Endothelial cell of umbilical vein (primary cell): ENCODE measurements at regions not wholly inside any gene's neighbourhood (a gene's known extent, or its start where the extent isn't known, plus 50 kb on each side); places are given as distances from the start of the nearest gene placed in this dataset.

Experiments
- BruUV-seq: library from RNA; stranded (reverse); fragments of 400-500 nt; replicated peaks from 2 replicates; lab custom pipeline; 2021; lab: Mats Ljungman, UMichigan
- CTCF ChIA-PET: fragments of 300-600, 350-600 bp; sonication (Branson Sonifier 250); formaldehyde crosslinking; loops from one replicate; lab custom pipeline; 2021; ENCODE audit warnings: antibody characterized with exemption, inconsistent platforms; lab: Charles Lee
- POLR2A ChIA-PET: fragments of 300-600, 350-600 bp; sonication (Branson Sonifier 250); formaldehyde crosslinking; loops from one replicate; lab custom pipeline; 2021; ENCODE audit warnings: antibody characterized with exemption, inconsistent platforms; lab: Charles Lee
- DNase-seq: peaks from one replicate; pipeline ENCODE4 v3.0.0-alpha.2; 2011; ENCODE audit warnings: low read depth, low spot score
- FAIRE-seq: peaks from 2 replicates; lab custom pipeline; 2011; peaks lifted over from hg19 to GRCh38; lab: Jason Lieb, UNC
- H2AFZ ChIP-seq: 2 replicates; pipeline ENCODE4 v1.6.0; 2012; ENCODE audit warnings: low read depth, low read length, control low read depth, inconsistent platforms
- H3K27ac ChIP-seq: 2 replicates; pipeline ENCODE4 v1.5.1; 2011; ENCODE audit warnings: low read depth, mild to moderate bottlenecking, control low read depth, low read length, moderate library complexity; ENCODE audit not compliant: insufficient read depth
- H3K27me3 ChIP-seq, 2 experiments: 2 replicates each; pipeline versions ENCODE4 v1.6.0 to v1.6.1; 2011; ENCODE audit warnings: low read length in 2 of 2, mixed read lengths in 1 of 2; ENCODE audit not compliant: control insufficient read depth in 2 of 2, insufficient read depth in 2 of 2
- H3K36me3 ChIP-seq, 2 experiments: 2 replicates in 1 of 2; 3 replicates in 1 of 2; pipeline ENCODE4 v1.5.1; 2011; ENCODE audit warnings: low read length in 2 of 2, mild to moderate bottlenecking in 1 of 2, moderate library complexity in 1 of 2; ENCODE audit not compliant: control insufficient read depth in 2 of 2, insufficient read depth in 2 of 2; ENCODE audit errors: extremely low read depth in 1 of 2
- H3K4me1 ChIP-seq: 3 replicates; pipeline ENCODE4 v1.5.1; 2011; ENCODE audit warnings: mild to moderate bottlenecking, low read length; ENCODE audit not compliant: control insufficient read depth, insufficient read depth; ENCODE audit errors: extremely low read depth
- H3K4me2 ChIP-seq: 2 replicates; pipeline ENCODE4 v1.6.1; 2011; ENCODE audit warnings: low read length, control low read depth, mixed read lengths; ENCODE audit not compliant: insufficient read depth
- H3K4me3 ChIP-seq, 3 experiments: fragments of 200-600 bp in 1 of 3; sonication (generic), shearing (Covaris generic) in 1 of 3; replicated peaks in 1 of 3; 2 replicates each; pipeline ENCODE4 v1.5.1; 2011 to 2016; ENCODE audit warnings: control low read depth in 3 of 3, low read length in 3 of 3, mild to moderate bottlenecking in 2 of 3, inconsistent platforms in 1 of 3, low read depth in 1 of 3, moderate library complexity in 1 of 3; ENCODE audit not compliant: insufficient read depth in 1 of 3
- H3K79me2 ChIP-seq: 2 replicates; pipeline ENCODE4 v1.6.0; 2012; ENCODE audit warnings: low read length, inconsistent platforms; ENCODE audit not compliant: control insufficient read depth, insufficient read depth
- H3K9ac ChIP-seq: replicated peaks from 2 replicates; pipeline ENCODE3; 2011; ENCODE audit warnings: low read length, control low read depth; ENCODE audit not compliant: insufficient read depth; ENCODE audit errors: extremely low read depth
- H3K9me1 ChIP-seq: replicated peaks from 3 replicates; pipeline ENCODE4 v1.6.0; 2011; ENCODE audit warnings: mild to moderate bottlenecking, low read length; ENCODE audit not compliant: control insufficient read depth, insufficient read depth; ENCODE audit errors: extremely low read depth
- H3K9me3 ChIP-seq: replicated peaks from 2 replicates; pipeline ENCODE4 v1.5.1; 2012; ENCODE audit warnings: low read length, inconsistent platforms; ENCODE audit not compliant: control insufficient read depth, insufficient read depth
- H4K20me1 ChIP-seq: replicated peaks from 2 replicates; pipeline ENCODE3; 2011; ENCODE audit warnings: mild to moderate bottlenecking, low read length; ENCODE audit not compliant: control insufficient read depth, insufficient read depth; ENCODE audit errors: extremely low read depth
- CTCF ChIP-seq, 2 donors: IDR thresholded peaks; 1 replicate in 1 of 2; 2 replicates in 1 of 2; pipeline ENCODE4 v1.5.1; 2011; ENCODE audit warnings: low read length in 2 of 2, mild to moderate bottlenecking in 2 of 2, moderate library complexity in 2 of 2, control low read depth in 1 of 2, inconsistent platforms in 1 of 2, low read depth in 1 of 2; ENCODE audit not compliant: insufficient read depth in 1 of 2; ENCODE audit errors: extremely low read depth in 1 of 2
- EZH2 ChIP-seq: IDR thresholded peaks from 2 replicates; pipeline ENCODE4 v1.6.1; 2012; ENCODE audit warnings: borderline replicate concordance, low read depth, mild to moderate bottlenecking, moderate library complexity, low read length, inconsistent platforms; ENCODE audit not compliant: severe bottlenecking
- FOS ChIP-seq: IDR thresholded peaks from 2 replicates; pipeline ENCODE4 v1.6.1; 2011; ENCODE audit warnings: mild to moderate bottlenecking, low read length, moderate library complexity, borderline replicate concordance; ENCODE audit not compliant: insufficient read depth
- GATA2 ChIP-seq: IDR thresholded peaks from 2 replicates; pipeline ENCODE4 v1.7.0; 2011; ENCODE audit warnings: low read depth, mild to moderate bottlenecking, moderate library complexity, mixed read lengths, low read length; ENCODE audit not compliant: insufficient read length, insufficient read depth
- JUN ChIP-seq: IDR thresholded peaks from 2 replicates; pipeline ENCODE4 v1.6.1; 2011; ENCODE audit warnings: borderline replicate concordance, low read depth; ENCODE audit not compliant: insufficient read length, insufficient read depth
- MAX ChIP-seq: IDR thresholded peaks from 2 replicates; pipeline ENCODE4 v1.6.1; 2011; ENCODE audit not compliant: insufficient read depth, insufficient read length
- MYC ChIP-seq: IDR thresholded peaks from one replicate; pipeline ENCODE4 v1.6.1; 2011; ENCODE audit warnings: mild to moderate bottlenecking, low read depth, low read length
- POLR2A ChIP-seq: IDR thresholded peaks from 2 replicates; pipeline ENCODE4 v1.6.1; 2012; ENCODE audit warnings: low read depth, mild to moderate bottlenecking, control low read depth, low read length
- POLR2AphosphoS5 ChIP-seq: IDR thresholded peaks from 2 replicates; pipeline ENCODE4 v1.6.1; 2012; ENCODE audit warnings: low read depth, mild to moderate bottlenecking, control low read depth, low read length, moderate library complexity; ENCODE audit not compliant: insufficient read depth
- dilution Hi-C: fragments of 300-500 bp; cut with MboI; formaldehyde crosslinking; loops from one replicate; pipeline ENCODE4 v1.15.0; 2019; ENCODE audit warnings: low sequenced_read_pairs; ENCODE audit not compliant: extremely low pct_ligation_motif_present
- intact Hi-C: fragments of 100-400 bp; cut with micrococcal nuclease; formaldehyde crosslinking; loops from one replicate; pipeline ENCODE4 v1.10.0; 2022

GRCh38 chr6:86832686-86833085, 104.6 kb upstream of the HTR1E start:
- H3K9me3 ChIP-seq, result no peaks in the 10 kb centered on the region

More at GRCh38 chr6:86832686-86833085, 104.6 kb upstream of the HTR1E start:
- DNase-seq, result no peak
- POLR2A ChIA-PET, result no interaction called here
- no peaks in the 10 kb centered on the region for H3K36me3 ChIP-seq
- no peak overlapping the region for H3K4me3 ChIP-seq
- dilution Hi-C loops (no loop called here), intact Hi-C loops (no loop called here)
- H2AFZ ChIP-seq, result no peak overlapping the region
- H3K4me1 ChIP-seq, result no peaks in the 10 kb centered on the region
- no peaks in the 10 kb centered on the region for H3K27me3 ChIP-seq
- no peak overlapping the region for H3K9ac ChIP-seq
- no peaks in the 10 kb centered on the region for H4K20me1 ChIP-seq
- H3K9me1 ChIP-seq, result no peaks in the 10 kb centered on the region
- no TSS peak for BruUV-seq
- H3K4me2 ChIP-seq, result no peak overlapping the region
- CTCF ChIA-PET, result no interaction called here
- TF ChIP-seq CTCF (IDR thresholded peaks at IDR 0.05; ENCODE audit: extremely low read depth in 1 of 2, insufficient read depth in 1 of 2, low read depth in 1 of 2, low read length in 2 of 2) (no peak), JUN (no peak), GATA2 (no peak), EZH2 (no peak), POLR2A (no peak), POLR2AphosphoS5 (no peak), MYC (no peak), MAX (no peak), FOS (no peak)
- H3K79me2 ChIP-seq, result no peaks in the 10 kb centered on the region
- no peak overlapping the region for H3K27ac ChIP-seq
- no peak for FAIRE-seq
